HG03280 (cell line): ENCODE measurements at regions not wholly inside any gene's neighbourhood (a gene's known extent, or its start where the extent isn't known, plus 50 kb on each side); places are given as distances from the start of the nearest gene placed in this dataset.

Source experiments
- ATAC-seq: cut with Tn5 transposase; IDR thresholded peaks from one replicate; pipeline ENCODE4 v1.9.1; 2021; ENCODE audit warnings: mild to moderate bottlenecking, moderate library complexity; ENCODE audit not compliant: unreplicated experiment

DNA sequence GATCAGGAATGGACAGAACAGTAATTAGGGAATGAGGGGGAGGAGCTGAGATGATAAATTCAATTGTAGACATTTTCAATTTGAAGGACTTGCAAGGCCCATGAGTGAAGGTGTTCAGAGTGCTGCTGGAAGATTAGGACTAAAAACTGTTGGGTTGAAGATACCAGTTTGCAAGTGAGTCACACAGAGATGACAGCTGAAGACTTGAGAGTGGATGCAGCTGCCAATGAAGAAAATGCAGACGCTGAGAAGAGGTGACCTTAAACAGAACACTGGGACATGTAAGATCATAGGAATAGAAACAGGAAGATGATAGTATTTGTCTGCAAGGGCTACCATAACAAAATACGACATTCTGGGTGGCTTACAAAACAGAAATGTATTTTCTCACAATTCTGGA, 1716.5 kb upstream of the SLC10A2 start:
- ATAC-seq, result no peak

- ATAC-seq, result no peak
Measured at GRCh38 chr13:104779311-104779993, 1713.2 kb upstream of the SLC10A2 start.

DNA sequence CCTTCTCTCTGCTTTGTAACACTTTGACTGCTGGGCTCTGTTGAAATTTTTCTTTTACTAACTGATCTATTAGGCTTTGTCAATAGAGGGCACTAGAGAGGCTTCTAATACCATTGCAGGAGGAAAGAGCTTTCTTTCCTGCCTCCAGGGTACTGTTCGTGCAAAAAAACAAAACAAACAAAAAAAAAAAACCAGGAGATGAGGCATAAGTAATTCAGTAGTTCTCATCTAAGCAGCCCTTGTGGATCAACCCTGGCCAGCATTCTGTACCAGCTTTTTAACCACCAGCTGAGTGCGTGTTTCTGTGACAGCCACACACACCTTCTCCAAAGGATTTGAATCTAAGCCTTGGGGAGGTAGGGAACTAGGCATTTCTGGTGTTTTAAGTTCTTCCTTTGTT, 1707.6 kb upstream of the SLC10A2 start:
- ATAC-seq, result no peak

DNA sequence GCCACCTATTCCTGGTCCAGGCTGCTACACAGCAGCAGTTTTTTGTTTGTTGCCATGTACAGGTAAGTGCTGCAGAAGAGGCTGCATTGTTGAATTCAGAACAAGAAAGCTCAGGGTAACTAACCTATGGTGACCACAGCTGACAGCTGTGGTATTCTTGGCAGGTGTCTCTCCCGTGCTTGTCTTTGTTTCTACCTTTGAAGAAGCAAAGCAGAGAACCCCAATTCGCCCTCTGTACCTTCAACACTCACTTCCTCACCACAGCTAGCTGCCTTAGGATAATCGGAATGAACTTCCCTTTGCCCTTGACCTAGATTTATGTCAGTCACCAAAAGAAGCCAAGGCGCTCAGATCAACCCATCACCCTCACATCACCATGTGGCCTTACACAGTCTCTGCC, 1703.3 kb upstream of the SLC10A2 start:
- no peak for ATAC-seq

DNA sequence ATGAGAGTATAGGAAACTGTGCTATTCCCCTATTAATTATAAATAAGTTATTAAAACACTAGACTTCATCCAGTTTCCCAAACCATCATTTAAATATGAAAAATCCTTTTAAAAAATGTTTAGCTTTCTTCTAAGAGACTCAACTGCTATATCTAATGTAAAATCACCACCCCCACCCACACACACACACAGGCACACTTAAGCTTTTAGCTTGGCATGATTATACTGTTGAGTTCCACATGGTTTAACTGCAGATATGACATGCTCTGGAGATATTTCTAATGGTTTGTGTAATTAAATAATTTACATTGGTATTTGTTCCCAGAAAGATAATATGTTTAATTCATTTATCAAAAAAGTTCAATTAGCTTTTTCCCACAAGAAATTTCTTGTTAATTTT, 1700.1 kb upstream of the SLC10A2 start:
- ATAC-seq, result no peak

DNA sequence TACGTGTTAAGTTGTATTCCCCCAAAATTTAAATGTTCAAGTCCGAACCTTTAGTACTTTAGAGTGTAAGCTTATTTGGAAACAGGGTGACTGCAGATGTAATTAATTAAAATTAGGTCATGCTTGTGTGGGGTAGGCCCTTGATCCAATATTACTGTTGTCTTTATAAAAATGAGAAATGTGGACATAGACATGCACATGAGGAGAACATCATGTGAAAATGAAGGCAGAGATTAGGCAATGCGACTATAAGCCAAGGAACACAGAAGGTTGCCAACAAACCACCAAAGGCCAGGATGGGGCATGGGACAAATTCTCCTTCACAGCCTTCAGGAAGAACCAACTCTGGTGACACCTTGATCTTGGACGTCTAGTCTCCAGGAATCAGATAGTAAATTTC, 1698.4 kb upstream of the SLC10A2 start:
- ATAC-seq, result no peak

DNA sequence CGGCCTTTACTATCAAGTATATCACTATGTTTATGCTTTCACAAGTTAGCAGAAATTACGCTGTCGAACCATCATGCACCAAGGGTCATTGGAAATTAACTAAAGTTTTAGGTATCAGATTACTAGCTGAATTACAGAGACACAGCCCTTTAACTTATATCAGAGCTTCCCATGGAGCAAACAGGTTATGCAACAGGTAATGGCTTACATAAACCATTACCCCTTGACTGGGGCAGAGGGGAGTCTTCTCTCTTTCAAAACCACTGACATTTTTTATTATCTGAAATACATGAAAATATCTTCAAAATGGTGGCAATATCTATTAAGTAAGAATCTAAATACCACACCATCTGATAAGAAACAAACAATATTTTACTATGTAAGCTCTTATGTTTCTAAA, 1692.9 kb upstream of the SLC10A2 start:
- no peak for ATAC-seq

DNA sequence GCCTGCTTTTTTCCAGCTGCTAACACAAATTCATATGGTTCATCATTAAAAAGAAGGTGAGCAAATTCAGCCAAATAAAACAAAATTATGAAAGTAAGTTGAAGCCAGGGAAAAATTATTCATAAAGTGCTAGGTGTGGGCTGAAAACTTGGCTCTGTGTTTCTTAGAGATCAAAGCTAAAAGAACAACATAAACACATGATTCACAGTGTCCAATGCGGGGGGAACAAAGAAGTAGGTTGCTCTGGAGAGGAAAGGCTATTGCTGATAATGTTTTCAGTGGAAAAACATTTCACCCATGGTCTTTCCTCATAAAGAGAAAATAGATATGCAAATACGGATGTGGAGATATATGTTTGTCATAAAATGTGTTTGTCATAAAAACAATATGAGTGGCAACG, 1691.5 kb upstream of the SLC10A2 start:
- ATAC-seq, result no peak

- ATAC-seq, result no peak
Measured at GRCh38 chr13:104750377-104750776, 1684.2 kb upstream of the SLC10A2 start.

DNA sequence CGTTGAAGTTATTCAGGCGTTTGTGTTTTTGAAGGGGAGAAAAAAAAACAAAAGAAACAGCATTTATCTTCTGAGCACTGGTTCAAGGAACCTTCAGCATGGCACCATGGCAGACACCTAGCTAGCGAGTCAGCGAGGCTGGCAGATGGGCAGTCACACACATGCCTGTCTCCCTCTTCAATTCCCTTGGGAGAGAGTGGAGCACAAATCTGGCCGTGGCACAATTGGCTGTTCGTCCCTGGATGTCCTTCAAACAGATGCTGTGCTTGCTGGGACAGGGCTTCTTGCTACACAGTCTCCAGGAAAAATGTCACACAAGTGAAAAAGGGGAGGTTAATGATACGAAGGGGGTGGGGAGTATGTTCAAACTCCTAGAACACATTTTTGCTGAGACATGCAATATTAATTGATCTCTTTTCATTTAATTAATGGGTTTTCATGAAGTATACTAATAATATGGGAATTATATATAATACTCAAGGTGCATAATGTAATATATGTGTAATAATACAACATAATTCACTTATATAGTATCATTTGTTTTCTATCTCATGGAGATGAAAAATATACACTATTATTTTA, 1674.5 kb upstream of the SLC10A2 start:
- ATAC-seq, result no peak

DNA sequence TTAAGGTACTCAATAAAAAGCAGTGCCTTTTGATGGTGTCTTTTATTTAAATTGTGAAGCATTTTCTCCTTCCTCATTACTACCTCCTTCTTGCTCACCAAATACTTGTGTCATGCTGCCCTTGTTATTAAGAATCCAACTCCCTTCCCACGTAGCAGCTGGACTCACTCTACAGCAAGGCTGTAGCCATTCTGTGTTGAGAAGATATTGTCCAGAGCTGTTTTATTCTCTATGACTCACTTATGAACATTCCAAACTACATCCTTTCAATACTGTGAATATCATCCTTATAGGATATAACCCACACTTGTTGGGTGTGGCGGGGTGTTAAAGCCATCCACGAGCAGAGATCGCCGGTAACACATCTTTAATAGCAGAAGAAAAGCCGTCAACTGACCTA, 1671.5 kb upstream of the SLC10A2 start:
- no peak for ATAC-seq

- no peak for ATAC-seq
Measured at GRCh38 chr13:104733427-104733826, 1667.2 kb upstream of the SLC10A2 start.

DNA sequence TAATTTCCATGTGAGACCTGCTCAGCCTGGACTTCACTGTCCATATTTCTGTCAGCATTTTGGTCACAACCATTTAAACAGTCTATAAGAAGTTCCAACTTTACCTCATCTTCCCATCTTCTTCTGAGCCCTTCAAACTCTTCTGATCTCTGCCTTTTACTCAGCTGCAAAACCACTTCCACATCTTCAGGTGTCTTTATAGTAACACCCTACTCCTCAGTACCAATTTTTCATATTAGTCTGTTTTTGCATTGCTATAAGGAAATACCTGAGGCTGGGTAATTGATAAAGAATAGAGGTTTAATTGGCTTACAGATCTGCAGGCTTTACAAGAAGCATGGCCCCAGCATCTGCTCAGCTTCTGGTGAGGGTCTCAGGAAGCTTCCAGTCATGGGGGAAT, 1648.9 kb upstream of the SLC10A2 start:
- no peak for ATAC-seq

GRCh38 chr13:104705031-104705750, 1639.0 kb upstream of the SLC10A2 start:
- ATAC-seq, result no peak

- ATAC-seq, result no peak
Measured at GRCh38 chr13:104701591-104701990, 1635.4 kb upstream of the SLC10A2 start.

DNA sequence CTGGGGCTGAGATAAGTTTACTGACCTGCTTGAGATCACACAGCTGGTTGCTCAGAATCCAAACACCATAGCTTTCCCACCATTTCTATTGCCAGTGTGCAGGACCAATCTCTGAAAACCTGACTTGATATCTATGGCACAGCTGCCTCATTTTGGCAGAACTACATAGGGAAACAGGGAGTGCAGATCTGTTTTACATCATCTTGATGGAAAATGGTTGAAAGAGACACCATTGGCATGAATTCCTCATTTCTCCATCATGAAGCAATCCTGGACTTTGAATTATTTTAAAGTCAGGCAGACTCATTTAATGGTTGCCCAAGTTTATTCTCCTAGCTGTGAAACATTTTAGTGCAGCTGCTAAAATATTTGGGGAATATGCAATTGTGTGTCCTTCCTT, 1628.2 kb upstream of the SLC10A2 start:
- ATAC-seq, result no peak

GRCh38 chr13:104693126-104693525, 1626.9 kb upstream of the SLC10A2 start:
- ATAC-seq, result no peak

DNA sequence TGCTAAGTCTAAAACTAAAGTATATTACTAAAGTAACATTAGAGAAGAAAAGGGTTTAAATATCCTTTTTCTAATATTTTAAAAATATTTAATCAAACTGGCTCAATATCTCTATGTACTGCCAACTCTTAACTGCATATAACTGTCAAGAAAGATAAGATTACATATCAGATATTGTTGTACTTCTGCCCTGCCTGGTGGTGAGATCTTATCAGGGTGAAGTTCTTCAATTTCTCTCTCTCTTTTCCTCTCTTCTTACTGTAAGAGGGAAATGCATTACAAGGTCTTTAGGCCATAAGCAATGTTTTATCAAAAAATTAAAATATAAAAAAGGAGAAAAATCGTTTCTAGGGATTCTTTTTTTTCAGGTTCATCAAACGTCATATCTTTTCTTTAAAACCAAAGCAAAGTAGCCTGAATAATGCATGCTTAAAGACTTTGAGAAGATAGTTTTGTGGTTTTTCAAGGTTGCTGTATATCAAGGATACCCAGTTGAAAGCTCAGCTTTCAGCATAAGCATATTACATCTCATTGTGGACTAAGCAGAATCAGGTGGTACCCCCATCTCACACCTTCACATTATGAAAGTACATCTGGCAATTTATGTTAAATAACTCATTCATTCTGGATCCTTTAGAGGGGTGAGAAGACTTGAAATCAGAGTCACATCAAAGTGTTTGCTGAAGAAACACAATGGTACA, 1625.7 kb upstream of the SLC10A2 start:
- no peak for ATAC-seq

DNA sequence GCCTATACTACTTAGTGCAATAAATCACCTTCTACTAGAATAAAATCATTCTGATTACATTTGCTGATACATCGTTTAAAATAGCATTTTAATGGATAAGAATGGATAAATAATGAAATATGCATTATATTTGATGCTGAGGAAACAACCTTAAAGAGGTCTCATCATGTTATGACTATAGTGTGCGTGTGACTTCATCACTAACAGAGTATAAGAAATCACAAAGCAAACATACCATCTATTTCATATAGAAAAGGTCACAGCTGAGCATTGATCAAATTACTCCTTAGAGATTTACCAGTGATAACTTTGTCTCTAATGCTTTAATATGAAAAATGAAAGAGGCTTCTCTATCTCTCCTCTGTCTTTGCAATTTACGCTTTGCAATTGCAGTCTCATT, 1620.3 kb upstream of the SLC10A2 start:
- ATAC-seq, result no peak

DNA sequence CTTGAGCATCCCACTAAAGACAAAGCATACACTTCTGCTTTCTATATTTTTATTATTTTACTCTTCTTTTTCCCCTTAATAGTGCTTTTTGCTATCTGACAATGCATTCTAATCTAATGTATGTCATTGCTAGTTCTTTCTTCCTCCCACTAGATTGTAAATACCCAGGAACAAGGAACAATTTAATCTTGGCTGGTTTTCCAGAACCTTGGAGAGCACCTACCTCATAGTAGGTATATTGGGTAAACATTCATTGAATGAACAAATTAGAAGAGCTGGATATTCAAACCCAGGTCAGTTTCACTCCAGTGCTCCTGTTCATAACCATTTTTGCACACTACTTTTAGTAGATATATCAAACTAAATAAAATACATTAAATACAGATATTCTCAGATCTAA, 1617.6 kb upstream of the SLC10A2 start:
- no peak for ATAC-seq

GRCh38 chr13:104678161-104678560, 1611.9 kb upstream of the SLC10A2 start:
- ATAC-seq, result no peak

GRCh38 chr13:104671901-104672300, 1605.7 kb upstream of the SLC10A2 start:
- no peak for ATAC-seq
